Gastrocnemius medialis (tissue), 4 donors: ENCODE measurements at regions not wholly inside any gene's neighbourhood (a gene's known extent, or its start where the extent isn't known, plus 50 kb on each side); places are given as distances from the start of the nearest gene placed in this dataset.

Experiments
- CTCF ChIP-seq, 5 experiments: fragments of 450-650 bp in 3 of 5; fragments of 200-600 bp in 2 of 5; sonication (generic) in 2 of 5; IDR thresholded peaks in 4 of 5; conservative IDR thresholded peaks in 1 of 5; 1 replicate in 4 of 5; 2 replicates in 1 of 5; pipeline ENCODE4 v1.5.1; 2016 to 2019; ENCODE audit warnings: antibody characterized with exemption in 5 of 5, mild to moderate bottlenecking in 3 of 5, moderate library complexity in 3 of 5
- POLR2A ChIP-seq, 2 donors: fragments of 450-650 bp; IDR thresholded peaks; one replicate each; pipeline ENCODE4 v1.6.1; 2017; ENCODE audit warnings: antibody characterized with exemption in 2 of 2, mild to moderate bottlenecking in 2 of 2, moderate library complexity in 2 of 2

DNA sequence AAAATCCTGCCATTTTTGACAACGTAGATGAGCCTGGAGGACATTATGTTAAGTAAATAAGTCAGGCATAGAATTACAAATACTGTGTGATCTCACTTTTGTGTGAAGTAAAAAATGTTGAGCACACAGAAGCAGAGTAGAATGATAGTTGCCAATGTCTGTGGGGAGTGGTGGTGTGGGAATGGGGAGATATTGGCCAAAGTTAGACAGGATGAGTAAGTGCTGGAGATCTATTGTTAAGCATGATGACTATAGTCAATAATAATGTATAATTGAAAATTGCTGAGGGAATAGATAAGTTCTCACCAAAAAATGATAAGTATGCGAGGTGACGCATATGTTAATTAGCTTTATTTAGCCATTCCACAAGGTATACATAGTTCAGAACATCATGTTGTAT lies 92.0 kb downstream of the GPR85 start:
- no peak for TF ChIP-seq CTCF (IDR thresholded peaks at IDR 0.05 in 4 of 5, conservative IDR thresholded peaks at IDR 0.05 in 1 of 5)
- no peak for TF ChIP-seq POLR2A (IDR thresholded peaks at IDR 0.05)
